SU-DHL-6 (cell line): ENCODE measurements at regions not wholly inside any gene's neighbourhood (a gene's known extent, or its start where the extent isn't known, plus 50 kb on each side); places are given as distances from the start of the nearest gene placed in this dataset.

ENCODE experiments used
- H2AFZ ChIP-seq: fragments of 200-600 bp; sonication (generic); 2 replicates; pipeline ENCODE4 v1.6.1; 2014; ENCODE audit warnings: low read depth, mild to moderate bottlenecking, moderate library complexity, mixed read lengths, antibody characterized with exemption, low read length; ENCODE audit not compliant: severe bottlenecking
- H3F3A ChIP-seq: fragments of 200-600 bp; shearing (Covaris generic); 2 replicates; pipeline ENCODE4 v1.6.0; 2016; ENCODE audit warnings: antibody characterized with exemption, mild to moderate bottlenecking; ENCODE audit not compliant: insufficient read depth
- H3K27ac ChIP-seq: fragments of 200-600 bp; sonication (generic); 2 replicates; pipeline ENCODE4 v1.5.1; 2016; ENCODE audit warnings: low read depth, mild to moderate bottlenecking, low read length, moderate library complexity, mixed read lengths
- H3K27me3 ChIP-seq: fragments of 200-600 bp; sonication (generic), shearing (Covaris generic); 2 replicates; pipeline ENCODE4 v1.6.0; 2014; ENCODE audit warnings: mild to moderate bottlenecking, low read length
- H3K36me3 ChIP-seq: fragments of 200-600 bp; sonication (generic); 2 replicates; pipeline ENCODE4 v1.6.1; 2014; ENCODE audit warnings: mild to moderate bottlenecking, low read length, mixed read lengths
- H3K4me2 ChIP-seq: fragments of 300-600, 200-600 bp; shearing (Covaris generic), sonication (generic); 2 replicates; pipeline ENCODE4 v1.6.0; 2014; ENCODE audit warnings: low read length, low read depth, mild to moderate bottlenecking; ENCODE audit not compliant: poor library complexity, severe bottlenecking
- H3K4me3 ChIP-seq: fragments of 200-600 bp; sonication (generic); 2 replicates; pipeline ENCODE4 v1.5.1; 2014; ENCODE audit warnings: antibody characterized with exemption, low read length, mild to moderate bottlenecking, mixed read lengths; ENCODE audit not compliant: insufficient read depth, poor library complexity, severe bottlenecking
- H3K79me2 ChIP-seq: fragments of 200-600 bp; sonication (generic); 2 replicates; pipeline ENCODE4 v1.6.1; 2014; ENCODE audit warnings: mild to moderate bottlenecking, low read length, moderate library complexity; ENCODE audit not compliant: insufficient read depth
- H3K9ac ChIP-seq: fragments of 200-600 bp; sonication (generic); 2 replicates; pipeline ENCODE4 v1.7.0; 2014; ENCODE audit warnings: mild to moderate bottlenecking, low read length
- H3K9me2 ChIP-seq: fragments of 200-600 bp; sonication (generic); replicated peaks from 2 replicates; pipeline ENCODE4 v1.6.1; 2014; ENCODE audit warnings: low read length; ENCODE audit not compliant: insufficient read depth
- H3K9me3 ChIP-seq: fragments of 200-600 bp; sonication (generic); 2 replicates; pipeline ENCODE4 v1.6.1; 2014; ENCODE audit warnings: low read length, mixed read lengths; ENCODE audit not compliant: insufficient read depth
- H4K20me1 ChIP-seq: fragments of 200-600 bp; sonication (generic); 2 replicates; pipeline ENCODE4 v1.6.1; 2014; ENCODE audit warnings: low read depth, mild to moderate bottlenecking, antibody characterized with exemption, low read length, moderate library complexity, mixed read lengths
- CTCF ChIP-seq: fragments of 200-600 bp; sonication (generic); IDR thresholded peaks from one replicate; pipeline ENCODE4 v1.5.1; 2017; ENCODE audit warnings: antibody characterized with exemption, mild to moderate bottlenecking, low read length, moderate library complexity; ENCODE audit not compliant: insufficient read depth, poor library complexity, severe bottlenecking
- EZH2phosphoT487 ChIP-seq: fragments of 200-600 bp; sonication (generic), shearing (Covaris generic); conservative IDR thresholded peaks from 2 replicates; pipeline ENCODE4 v1.6.1; 2018; ENCODE audit warnings: mild to moderate bottlenecking, antibody characterized with exemption, low read length, moderate library complexity, mixed read lengths

DNA sequence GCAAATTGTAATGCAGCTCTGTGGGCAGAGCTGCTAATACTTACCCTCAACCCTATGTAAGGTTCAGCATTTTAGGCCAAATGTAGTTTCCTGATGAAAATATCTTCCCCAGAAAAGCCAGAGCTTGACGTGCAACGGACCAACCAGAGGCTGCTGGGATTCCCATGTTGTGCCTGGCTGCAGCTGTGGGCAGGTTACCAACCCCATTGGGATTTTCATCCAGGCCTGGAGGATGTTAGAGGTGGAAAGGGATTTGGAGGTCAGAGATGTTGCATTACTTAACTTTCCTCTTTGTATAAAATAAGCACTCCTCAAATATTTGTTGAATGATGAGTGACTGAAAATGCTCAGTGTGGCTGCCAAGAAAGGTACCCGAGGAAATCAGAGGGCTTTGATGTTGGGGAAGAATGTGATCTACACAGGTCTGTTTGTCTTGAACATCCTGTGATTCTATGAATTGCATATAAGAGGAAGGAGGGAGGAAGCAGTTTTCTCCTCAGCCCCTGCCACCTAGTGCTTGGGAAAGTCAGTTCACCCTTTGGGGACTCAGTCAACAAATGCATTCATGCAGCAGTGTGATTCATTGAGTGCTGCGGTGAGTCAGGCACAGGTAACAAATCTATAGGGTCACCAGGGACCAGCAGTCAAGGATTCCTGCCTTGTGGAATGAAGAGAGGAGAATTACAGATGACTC lies 487.2 kb downstream of the RPS24 start:
- no peaks in the 10 kb centered on the region for H3K36me3 ChIP-seq
- no peak overlapping the region for H3K27ac ChIP-seq
- no peak overlapping the region for H3K4me3 ChIP-seq
- no peaks in the 10 kb centered on the region for H3K9me3 ChIP-seq
- no peaks in the 10 kb centered on the region for H3F3A ChIP-seq
- H3K27me3 ChIP-seq = no peaks in the 10 kb centered on the region
- no peaks in the 10 kb centered on the region for H3K79me2 ChIP-seq
- no peak overlapping the region for H3K9ac ChIP-seq
- TF ChIP-seq CTCF (no peak), EZH2phosphoT487 (no peak)
- H2AFZ ChIP-seq = no peak overlapping the region
- no peaks in the 10 kb centered on the region for H4K20me1 ChIP-seq
- no peaks in the 10 kb centered on the region for H3K9me2 ChIP-seq
- H3K4me2 ChIP-seq = no peak overlapping the region

- Histone ChIP-seq H3K27me3 (no peaks in the 10 kb centered on the region), H3K9me2 (no peaks in the 10 kb centered on the region), H3K27ac (no peak overlapping the region), H2AFZ (no peak overlapping the region), H3K79me2 (no peaks in the 10 kb centered on the region), H3F3A (no peaks in the 10 kb centered on the region), H3K4me3 (no peak overlapping the region), H4K20me1 (no peaks in the 10 kb centered on the region), H3K9me3 (no peaks in the 10 kb centered on the region), H3K4me2 (no peak overlapping the region), H3K9ac (no peak overlapping the region), H3K36me3 (no peaks in the 10 kb centered on the region)
- TF ChIP-seq CTCF = no peak
- TF ChIP-seq EZH2phosphoT487 = no peak
Observed at GRCh38 chr10:78523453-78523852, 489.8 kb downstream of the RPS24 start.

DNA sequence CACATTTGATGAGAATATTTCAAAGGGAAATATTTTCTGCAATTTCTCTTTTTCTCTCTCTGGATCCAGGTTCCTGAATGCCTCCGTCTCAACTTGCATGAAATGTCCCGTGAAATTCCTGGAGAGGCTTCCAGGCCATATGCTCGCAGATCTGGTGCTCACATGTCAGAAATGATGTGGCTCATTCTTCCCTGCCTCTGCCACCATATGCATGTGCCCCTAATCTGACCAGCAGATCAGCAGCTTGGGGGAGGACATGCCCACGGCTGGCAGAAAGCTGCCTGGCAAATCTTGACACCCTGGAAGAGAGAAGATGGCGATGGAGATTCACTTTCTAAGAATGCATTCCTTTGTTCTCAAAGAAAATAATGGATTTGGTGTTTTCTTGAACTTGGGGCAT lies 490.7 kb downstream of the RPS24 start:
- Histone ChIP-seq H3K4me3 (no peak overlapping the region), H3K27ac (no peak overlapping the region)
- TF ChIP-seq CTCF = no peak
- TF ChIP-seq EZH2phosphoT487 = no peak

More for the DNA sequence above, 490.7 kb downstream of the RPS24 start:
- H3K9me2 ChIP-seq = no peaks in the 10 kb centered on the region
- H3K9me3 ChIP-seq = no peaks in the 10 kb centered on the region
- no peaks in the 10 kb centered on the region for H3K36me3 ChIP-seq
- H3K27me3 ChIP-seq = no peaks in the 10 kb centered on the region
- no peak overlapping the region for H3K9ac ChIP-seq
- H4K20me1 ChIP-seq = no peaks in the 10 kb centered on the region
- H3K4me2 ChIP-seq = no peak overlapping the region
- no peak overlapping the region for H2AFZ ChIP-seq
- H3K79me2 ChIP-seq = no peaks in the 10 kb centered on the region
- no peaks in the 10 kb centered on the region for H3F3A ChIP-seq
